Suprapubic skin (tissue), 4 donors: ENCODE measurements at regions not wholly inside any gene's neighbourhood (a gene's known extent, or its start where the extent isn't known, plus 50 kb on each side); places are given as distances from the start of the nearest gene placed in this dataset.

ENCODE experiments used
- DNase-seq, 2 donors: peaks; one replicate each; pipeline ENCODE4 v3.0.0-alpha.2; 2019; ENCODE audit warnings: low spot score in 2 of 2
- H3K27ac ChIP-seq: fragments of 200-600 bp; sonication (generic); one replicate; pipeline ENCODE4 v1.5.1; 2019
- H3K27me3 ChIP-seq: fragments of 200-600 bp; sonication (generic); one replicate; pipeline ENCODE4 v1.5.1; 2019
- H3K36me3 ChIP-seq: fragments of 200-600 bp; sonication (generic); one replicate; pipeline ENCODE4 v1.5.1; 2019
- H3K4me1 ChIP-seq: fragments of 200-600 bp; sonication (generic); one replicate; pipeline ENCODE4 v1.5.1; 2019
- H3K4me3 ChIP-seq: fragments of 200-600 bp; sonication (generic); one replicate; pipeline ENCODE4 v1.5.1; 2019; ENCODE audit warnings: mild to moderate bottlenecking
- H3K9me3 ChIP-seq: fragments of 200-600 bp; sonication (generic); one replicate; pipeline ENCODE4 v1.5.1; 2019
- CTCF ChIP-seq, 2 donors: fragments of 200-600 bp in 1 of 2; fragments of 450-650 bp in 1 of 2; sonication (generic) in 1 of 2; IDR thresholded peaks; one replicate each; pipeline ENCODE4 v1.5.1; 2016 to 2019; ENCODE audit warnings: antibody characterized with exemption in 2 of 2, mild to moderate bottlenecking in 1 of 2, moderate library complexity in 1 of 2
- EP300 ChIP-seq: sonication (generic); formaldehyde crosslinking; IDR thresholded peaks from one replicate; pipeline ENCODE4 v1.6.1; 2017; ENCODE audit warnings: antibody characterized with exemption
- POLR2A ChIP-seq, 2 donors: fragments of 450-650 bp; IDR thresholded peaks; one replicate each; pipeline ENCODE4 v1.6.1; 2017; ENCODE audit warnings: antibody characterized with exemption in 2 of 2, mild to moderate bottlenecking in 2 of 2, moderate library complexity in 2 of 2
- POLR2AphosphoS5 ChIP-seq, 3 donors: sonication (generic); formaldehyde crosslinking; IDR thresholded peaks; one replicate each; pipeline ENCODE4 v1.6.1; 2017; ENCODE audit warnings: antibody characterized with exemption in 3 of 3
- WGBS: methylation state at CpG from one replicate; pipeline ENCODE4 v1.1.5; 2018; 5-methylcytosine and 5-hydroxymethylcytosine counted together

DNA sequence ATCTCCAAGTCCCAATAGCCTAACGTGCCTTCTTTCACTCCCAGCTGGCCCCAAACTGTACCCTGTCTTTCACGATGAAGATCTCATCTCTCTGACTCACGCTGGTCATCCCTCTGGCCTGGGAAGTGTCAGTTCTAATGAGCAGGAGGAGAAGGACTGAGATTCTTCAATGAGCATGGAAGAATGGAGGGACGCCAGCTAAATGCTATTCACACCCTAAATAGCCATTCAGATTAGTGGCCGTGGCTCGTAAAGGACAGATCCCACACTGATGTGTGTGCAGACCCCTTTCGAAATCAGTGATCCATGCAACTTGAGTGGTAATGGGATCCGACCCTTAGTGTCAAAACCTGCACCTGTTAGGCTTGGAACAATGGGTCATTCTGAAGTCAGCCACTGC is 75.9 kb upstream of the SMYD2 start:
- no peak overlapping the region for H3K27ac ChIP-seq
- H3K4me1 ChIP-seq: no peaks in the 10 kb centered on the region
- no peak overlapping the region for H3K4me3 ChIP-seq
- no peaks in the 10 kb centered on the region for H3K36me3 ChIP-seq
- H3K27me3 ChIP-seq: no peaks in the 10 kb centered on the region
- TF ChIP-seq EP300 (no peak), POLR2A (IDR thresholded peaks at IDR 0.05) (no peak)
- WGBS: 89% methylated on average over 8 of the region's 8 CpGs
- H3K9me3 ChIP-seq: no peaks in the 10 kb centered on the region
- DNase-seq: no peak

- DNase-seq: no peak
- TF ChIP-seq EP300 (no peak), CTCF (IDR thresholded peaks at IDR 0.05) (no peak), POLR2A (IDR thresholded peaks at IDR 0.05) (no peak), POLR2AphosphoS5 (IDR thresholded peaks at IDR 0.05) (no peak)
- Histone ChIP-seq H3K27me3 (no peaks in the 10 kb centered on the region), H3K36me3 (no peaks in the 10 kb centered on the region), H3K4me3 (no peak overlapping the region), H3K4me1 (peaks cover 1% of the 10 kb centered on the region), H3K9me3 (no peaks in the 10 kb centered on the region), H3K27ac (no peak overlapping the region)
- 84% methylated on average over 14 of the region's 14 CpGs for WGBS
Observed at GRCh38 chr1:214208460-214208859, 72.5 kb upstream of the SMYD2 start.

DNA sequence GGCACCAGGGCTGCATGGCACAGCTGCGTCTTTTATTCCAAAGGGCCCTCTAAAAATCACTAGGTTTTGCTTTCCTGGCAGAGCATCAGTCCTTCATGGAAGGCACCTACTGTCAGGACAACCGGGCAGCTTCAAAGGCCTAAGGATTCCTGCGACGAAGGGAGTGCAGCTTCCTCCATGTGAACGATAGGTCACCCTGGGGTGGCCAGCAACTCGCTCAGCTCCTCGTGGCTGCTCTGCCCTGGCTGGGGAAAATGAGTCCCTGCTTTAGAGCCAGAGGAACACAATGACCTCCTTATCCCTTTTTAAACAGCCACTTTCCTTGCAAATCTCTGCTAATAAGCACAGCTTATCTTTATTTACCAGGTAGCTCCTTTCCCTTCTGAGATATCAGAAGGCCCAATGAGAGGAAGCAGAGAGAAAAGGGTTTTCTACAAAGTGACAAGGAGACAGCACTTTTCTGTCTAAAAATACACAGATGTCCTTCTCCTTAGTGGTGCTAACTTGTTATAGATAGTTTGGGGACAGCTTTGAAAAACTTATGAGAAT is 71.6 kb upstream of the SMYD2 start:
- 82% methylated on average over 7 of the region's 7 CpGs for WGBS

GRCh38 chr1:214213136-214213535 is 67.8 kb upstream of the SMYD2 start:
- no peaks in the 10 kb centered on the region for H3K27me3 ChIP-seq
- TF ChIP-seq CTCF (IDR thresholded peaks at IDR 0.05) (no peak), POLR2AphosphoS5 (IDR thresholded peaks at IDR 0.05) (no peak), EP300 (no peak), POLR2A (IDR thresholded peaks at IDR 0.05) (no peak)
- no peak overlapping the region for H3K4me3 ChIP-seq
- no peak overlapping the region for H3K27ac ChIP-seq
- no peaks in the 10 kb centered on the region for H3K9me3 ChIP-seq
- H3K36me3 ChIP-seq: no peaks in the 10 kb centered on the region
- H3K4me1 ChIP-seq: peaks cover 12% of the 10 kb centered on the region
- no peak for DNase-seq
- WGBS: 54% methylated on average over 4 of the region's 4 CpGs

More for the DNA sequence above, 71.6 kb upstream of the SMYD2 start:
- H3K36me3 ChIP-seq: no peaks in the 10 kb centered on the region
- peaks cover 9% of the 10 kb centered on the region for H3K4me1 ChIP-seq
- H3K4me3 ChIP-seq: no peak overlapping the region
- H3K9me3 ChIP-seq: no peaks in the 10 kb centered on the region
- TF ChIP-seq POLR2A (IDR thresholded peaks at IDR 0.05) (no peak), CTCF (IDR thresholded peaks at IDR 0.05) (no peak), EP300 (no peak)
- no peak overlapping the region for H3K27ac ChIP-seq
- H3K27me3 ChIP-seq: no peaks in the 10 kb centered on the region
- no peak for DNase-seq

DNA sequence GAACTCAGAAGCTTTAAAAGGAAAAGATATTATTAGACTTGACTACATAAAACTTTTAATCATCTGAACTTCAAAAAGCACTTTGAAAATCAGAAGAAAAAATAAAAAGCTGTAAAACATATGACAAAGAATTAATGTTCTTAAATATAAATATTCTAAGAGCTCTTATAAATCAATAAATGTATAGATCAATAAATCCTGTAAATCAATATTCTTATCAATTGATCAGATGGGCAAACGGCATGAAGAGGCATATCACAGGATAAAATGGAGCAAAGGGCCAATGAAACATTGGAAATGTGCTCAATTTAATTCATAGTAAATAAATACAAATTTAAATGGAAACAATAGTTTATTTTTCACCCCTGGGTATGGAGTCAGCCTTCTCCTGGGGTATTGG is 66.1 kb upstream of the SMYD2 start:
- H3K4me1 ChIP-seq: peaks cover 12% of the 10 kb centered on the region
- no peaks in the 10 kb centered on the region for H3K27me3 ChIP-seq
- H3K4me3 ChIP-seq: no peak overlapping the region
- 55% methylated on average over 1 of the region's 1 CpG for WGBS
- no peak overlapping the region for H3K27ac ChIP-seq
- H3K9me3 ChIP-seq: no peaks in the 10 kb centered on the region
- no peaks in the 10 kb centered on the region for H3K36me3 ChIP-seq
- TF ChIP-seq POLR2AphosphoS5 (IDR thresholded peaks at IDR 0.05) (no peak), EP300 (no peak), POLR2A (IDR thresholded peaks at IDR 0.05) (no peak), CTCF (IDR thresholded peaks at IDR 0.05) (no peak)
- DNase-seq: no peak

DNA sequence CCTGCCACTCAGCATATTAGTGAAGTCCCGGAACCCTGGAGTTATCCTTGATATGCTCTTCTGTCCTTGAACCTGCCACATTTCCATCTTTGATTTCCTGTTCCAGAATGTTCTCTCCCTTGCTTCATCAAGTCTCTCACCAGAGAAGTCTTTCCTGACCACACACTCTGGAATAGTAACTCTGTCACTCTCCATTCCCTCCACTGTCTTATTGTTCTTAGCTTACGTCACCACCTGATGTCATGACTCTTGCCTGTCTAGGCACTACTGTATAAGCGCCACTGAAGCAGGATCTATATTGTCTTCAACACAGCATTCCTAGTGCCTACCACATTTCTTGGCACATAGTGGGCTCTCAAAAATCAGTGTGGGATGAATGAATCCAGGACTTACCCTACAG is 65.4 kb upstream of the SMYD2 start:
- Histone ChIP-seq H3K4me3 (no peak overlapping the region), H3K27ac (no peak overlapping the region), H3K36me3 (no peaks in the 10 kb centered on the region), H3K4me1 (peaks cover 12% of the 10 kb centered on the region), H3K9me3 (no peaks in the 10 kb centered on the region), H3K27me3 (no peaks in the 10 kb centered on the region)
- no peak for TF ChIP-seq CTCF (IDR thresholded peaks at IDR 0.05)
- TF ChIP-seq POLR2A (IDR thresholded peaks at IDR 0.05): no peak
- no peak for TF ChIP-seq EP300
- no peak for TF ChIP-seq POLR2AphosphoS5 (IDR thresholded peaks at IDR 0.05)
- 90% methylated on average over 3 of the region's 3 CpGs for WGBS
- DNase-seq: no peak
